ENCODE measurements at regions not wholly inside any gene's neighbourhood (a gene's known extent, or its start where the extent isn't known, plus 50 kb on each side); places are given as distances from the start of the nearest gene placed in this dataset.
"Not testable (repeated sequence)": the region's sequence is repeated elsewhere in the genome, so short reads cannot be mapped to it uniquely, and the experiment has no call there.

GRCh38 chr11:129712486-129713240, 103.0 kb upstream of the TMEM45B start:
- in situ Hi-C loops (cut with MboI; ENCODE audit: low pct_unique_long_range_greater_than_20kb, low sequenced_read_pairs); DNase-seq: not testable (repeated sequence)

- no peak for DNase-seq
- in situ Hi-C loops (cut with MboI; ENCODE audit: low pct_unique_long_range_greater_than_20kb, low sequenced_read_pairs): no loop called here
Observed at GRCh38 chr11:129719037-129719436, 96.6 kb upstream of the TMEM45B start.

- no peak for DNase-seq
- in situ Hi-C loops (cut with MboI; ENCODE audit: low pct_unique_long_range_greater_than_20kb, low sequenced_read_pairs): no loop called here
Observed at GRCh38 chr11:129720156-129720555, 95.5 kb upstream of the TMEM45B start.

DNA sequence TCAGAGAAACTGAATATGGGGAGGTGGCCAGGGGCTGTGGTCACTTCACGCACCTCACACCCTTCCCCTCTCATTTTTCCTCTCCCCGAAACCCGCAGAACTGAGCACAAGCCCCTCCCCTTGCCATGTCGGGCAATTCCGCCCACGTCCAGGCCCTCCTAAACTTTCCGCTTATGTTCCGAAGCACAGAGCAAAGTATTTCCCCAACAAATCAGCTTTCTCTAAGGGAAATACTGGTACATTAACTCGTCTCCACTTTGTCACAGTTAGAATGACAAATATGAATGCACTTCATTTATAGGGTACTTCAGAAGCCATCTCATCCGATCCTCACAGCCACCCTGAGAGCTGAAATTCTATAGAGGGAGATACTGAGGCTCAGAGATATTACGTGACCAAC, 94.7 kb upstream of the TMEM45B start:
- in situ Hi-C loops (cut with MboI; ENCODE audit: low pct_unique_long_range_greater_than_20kb, low sequenced_read_pairs): no loop called here
- DNase-seq: no peak

GRCh38 chr11:129721685-129722084, 94.0 kb upstream of the TMEM45B start:
- no peak for DNase-seq
- in situ Hi-C loops (cut with MboI; ENCODE audit: low pct_unique_long_range_greater_than_20kb, low sequenced_read_pairs): no loop called here

DNA sequence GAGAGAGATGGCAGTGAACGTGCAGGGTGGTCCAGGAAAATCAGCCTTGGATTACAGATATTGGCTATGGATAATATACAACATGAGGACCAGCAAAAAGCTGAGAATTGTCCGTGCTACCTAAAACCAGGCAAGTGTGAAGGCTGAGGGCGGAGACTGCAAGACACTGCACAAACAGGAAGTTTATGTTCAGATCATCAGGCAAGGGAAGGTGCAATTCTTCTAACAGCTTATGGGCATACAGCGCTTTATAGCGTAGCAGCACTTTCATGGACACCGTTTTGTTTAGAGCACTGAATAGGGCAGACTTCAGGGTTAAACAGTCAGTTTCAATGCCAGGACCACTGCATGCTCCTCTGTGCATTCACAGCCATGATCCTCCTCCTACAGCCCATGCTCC, 93.1 kb upstream of the TMEM45B start:
- no peak for DNase-seq
- in situ Hi-C loops (cut with MboI; ENCODE audit: low pct_unique_long_range_greater_than_20kb, low sequenced_read_pairs): no loop called here

- in situ Hi-C loops (cut with MboI; ENCODE audit: low pct_unique_long_range_greater_than_20kb, low sequenced_read_pairs): no loop called here
- DNase-seq: no peak
Observed at GRCh38 chr11:129723146-129723760, 92.4 kb upstream of the TMEM45B start.

- no peak for DNase-seq
- in situ Hi-C loops (cut with MboI; ENCODE audit: low pct_unique_long_range_greater_than_20kb, low sequenced_read_pairs): no loop called here
Observed at GRCh38 chr11:129723761-129724162, 91.9 kb upstream of the TMEM45B start.

DNA sequence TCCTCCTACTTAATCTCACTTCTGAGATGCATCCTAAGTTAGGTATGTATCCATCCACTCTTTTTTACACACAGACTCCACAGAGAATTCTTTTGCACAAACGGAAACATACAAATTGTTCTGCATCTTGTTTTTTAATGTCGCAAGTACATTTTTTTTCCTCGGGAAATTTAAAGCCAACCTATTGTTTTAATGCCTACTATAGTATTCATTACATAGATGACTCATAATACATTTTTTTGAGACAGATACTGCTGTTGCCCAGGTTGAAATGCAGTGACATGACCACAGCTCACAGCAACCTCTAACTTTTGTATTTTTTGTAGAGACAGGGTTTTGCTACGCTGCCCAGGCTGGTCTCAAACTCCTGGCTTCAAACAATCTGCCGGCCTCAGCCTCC, 90.8 kb upstream of the TMEM45B start:
- in situ Hi-C loops (cut with MboI; ENCODE audit: low pct_unique_long_range_greater_than_20kb, low sequenced_read_pairs): loop anchor here (25.0 kb wide), 1 partner anchor 338 kb away; the partner anchor contains the start of gene BARX2
- DNase-seq: no peak

DNA sequence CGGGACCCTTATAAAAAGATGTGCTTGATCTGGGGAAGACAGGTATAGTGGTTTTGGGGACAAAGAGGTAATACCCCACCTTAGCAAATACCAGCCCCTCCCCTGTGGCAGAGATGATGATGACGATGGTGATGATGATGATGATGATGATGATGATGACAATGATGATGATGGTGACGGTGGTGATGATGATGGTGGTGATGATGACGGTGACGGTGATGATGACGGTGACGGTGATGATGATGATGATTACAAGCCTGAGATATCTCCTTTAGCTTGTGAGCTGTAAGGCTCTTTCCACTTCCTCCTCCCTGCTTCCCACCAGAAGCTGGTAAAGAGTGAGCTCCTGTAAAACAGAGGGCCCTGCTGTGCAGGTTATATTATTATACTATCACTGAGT, 89.5 kb upstream of the TMEM45B start:
- no peak for DNase-seq
- in situ Hi-C loops (cut with MboI; ENCODE audit: low pct_unique_long_range_greater_than_20kb, low sequenced_read_pairs): loop anchor here (25.0 kb wide), 1 partner anchor 339 kb away; the partner anchor contains the start of gene BARX2

DNA sequence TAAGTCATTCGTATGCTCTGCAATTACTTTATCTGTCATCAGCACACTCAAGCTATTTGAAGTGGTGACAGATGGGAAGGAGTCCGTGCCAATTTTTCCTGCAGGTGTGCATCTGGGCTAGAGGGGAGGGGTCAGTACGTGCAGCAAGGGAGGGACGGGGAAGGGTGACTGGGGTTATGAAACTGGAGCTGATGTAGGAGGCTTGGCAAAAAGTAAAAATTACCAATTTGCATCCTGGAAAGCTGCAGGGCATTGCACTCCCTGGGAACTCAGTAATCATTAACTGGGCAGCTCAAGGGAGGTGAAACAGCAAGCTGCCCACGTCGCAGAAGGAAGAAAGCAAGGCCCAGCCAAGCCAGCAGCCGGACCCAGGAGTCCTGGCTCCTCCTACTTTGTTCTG, 87.1 kb upstream of the TMEM45B start:
- no peak for DNase-seq
- in situ Hi-C loops (cut with MboI; ENCODE audit: low pct_unique_long_range_greater_than_20kb, low sequenced_read_pairs): loop anchor here (25.0 kb wide), 1 partner anchor 341 kb away; the partner anchor contains the start of gene BARX2

- no peak for DNase-seq
- in situ Hi-C loops (cut with MboI; ENCODE audit: low pct_unique_long_range_greater_than_20kb, low sequenced_read_pairs): loop anchor here (25.0 kb wide), 1 partner anchor 342 kb away; the partner anchor contains the start of gene BARX2
Observed at GRCh38 chr11:129729216-129729615, 86.4 kb upstream of the TMEM45B start.

DNA sequence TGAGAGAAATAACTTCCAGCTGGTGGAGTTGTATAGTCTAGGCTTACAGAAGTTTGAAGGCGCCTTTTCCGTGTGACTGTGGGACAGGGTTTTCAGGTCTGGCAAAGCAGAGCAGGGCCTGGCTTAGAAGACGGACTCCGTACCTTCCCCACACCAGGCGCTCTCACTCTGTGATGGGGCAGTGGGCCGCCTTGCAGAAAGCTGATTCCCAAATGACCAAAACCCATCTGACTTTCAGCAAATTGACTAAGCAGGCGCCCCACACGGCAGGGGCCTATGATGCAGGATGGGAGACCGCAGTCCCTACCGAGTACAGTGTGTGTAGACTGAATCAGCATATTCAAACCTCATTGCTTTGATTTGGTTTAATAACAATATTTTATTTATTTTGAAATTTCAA, 85.8 kb upstream of the TMEM45B start:
- DNase-seq: no peak
- in situ Hi-C loops (cut with MboI; ENCODE audit: low pct_unique_long_range_greater_than_20kb, low sequenced_read_pairs): loop anchor here (25.0 kb wide), 1 partner anchor 343 kb away; the partner anchor contains the start of gene BARX2

DNA sequence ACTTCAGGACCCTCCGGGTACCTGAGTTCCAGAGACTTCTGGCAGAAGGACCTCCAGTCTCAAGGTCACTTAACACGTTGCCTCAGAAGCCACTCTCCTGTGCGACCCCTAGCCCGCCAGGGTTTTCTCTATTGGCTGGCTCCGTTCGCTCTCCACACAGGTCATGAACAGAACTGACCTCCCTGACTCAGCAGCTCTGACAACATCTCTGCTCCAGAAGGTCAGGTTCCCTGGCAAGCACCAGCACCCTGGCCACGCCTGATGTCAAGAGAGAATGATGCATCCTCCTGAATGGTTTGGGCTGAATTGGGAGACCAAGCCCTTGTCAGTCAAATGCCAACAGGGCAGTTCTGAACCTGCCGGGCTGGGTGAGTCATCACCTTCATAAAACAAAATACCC, 84.3 kb upstream of the TMEM45B start:
- no peak for DNase-seq
- in situ Hi-C loops (cut with MboI; ENCODE audit: low pct_unique_long_range_greater_than_20kb, low sequenced_read_pairs): loop anchor here (25.0 kb wide), 1 partner anchor 344 kb away; the partner anchor contains the start of gene BARX2

DNA sequence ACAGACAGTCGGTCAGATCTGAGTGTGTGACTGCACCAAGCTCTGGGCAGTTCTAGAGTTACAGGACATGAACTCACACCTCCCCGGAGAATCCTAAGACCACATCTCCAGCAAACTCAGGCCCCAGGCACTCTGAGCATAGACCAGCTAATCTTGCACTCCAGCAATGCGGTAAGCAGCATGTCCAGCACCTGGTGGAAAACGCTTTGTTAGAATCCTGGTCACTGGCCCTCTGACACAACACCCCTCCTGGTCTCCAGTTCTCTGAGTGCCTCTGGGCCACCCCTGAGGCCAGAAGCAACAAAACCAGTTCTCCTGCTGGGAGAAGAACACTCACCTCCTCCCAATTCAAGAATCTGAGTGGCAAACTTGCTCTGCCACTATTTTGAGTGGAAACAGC, 82.7 kb upstream of the TMEM45B start:
- in situ Hi-C loops (cut with MboI; ENCODE audit: low pct_unique_long_range_greater_than_20kb, low sequenced_read_pairs): loop anchor here (25.0 kb wide), 1 partner anchor 346 kb away; the partner anchor contains the start of gene BARX2
- DNase-seq: no peak

GRCh38 chr11:129733384-129733783, 82.3 kb upstream of the TMEM45B start:
- no peak for DNase-seq
- in situ Hi-C loops (cut with MboI; ENCODE audit: low pct_unique_long_range_greater_than_20kb, low sequenced_read_pairs): loop anchor here (25.0 kb wide), 1 partner anchor 346 kb away; the partner anchor contains the start of gene BARX2

- in situ Hi-C loops (cut with MboI; ENCODE audit: low pct_unique_long_range_greater_than_20kb, low sequenced_read_pairs): loop anchor here (25.0 kb wide), 1 partner anchor 347 kb away; the partner anchor contains the start of gene BARX2
- no peak for DNase-seq
Observed at GRCh38 chr11:129733981-129734380, 81.7 kb upstream of the TMEM45B start.

- in situ Hi-C loops (cut with MboI; ENCODE audit: low pct_unique_long_range_greater_than_20kb, low sequenced_read_pairs): loop anchor here (25.0 kb wide), 1 partner anchor 347 kb away; the partner anchor contains the start of gene BARX2
Observed at GRCh38 chr11:129734654-129735053, 81.0 kb upstream of the TMEM45B start.

GRCh38 chr11:129737831-129738230, 77.8 kb upstream of the TMEM45B start:
- in situ Hi-C loops (cut with MboI; ENCODE audit: low pct_unique_long_range_greater_than_20kb, low sequenced_read_pairs): loop anchor here (25.0 kb wide), 1 partner anchor 351 kb away; the partner anchor contains the start of gene BARX2
- no peak for DNase-seq

More at GRCh38 chr11:129734654-129735053, 81.0 kb upstream of the TMEM45B start:
- DNase-seq: no peak

GRCh38 chr11:129738242-129738641, 77.4 kb upstream of the TMEM45B start:
- in situ Hi-C loops (cut with MboI; ENCODE audit: low pct_unique_long_range_greater_than_20kb, low sequenced_read_pairs): loop anchor here (25.0 kb wide), 1 partner anchor 351 kb away; the partner anchor contains the start of gene BARX2
- no peak for DNase-seq

All from KBM-7 (cell line).